ENCODE measurements at regions not wholly inside any gene's neighbourhood (a gene's known extent, or its start where the extent isn't known, plus 50 kb on each side); places are given as distances from the start of the nearest gene placed in this dataset.

DNA sequence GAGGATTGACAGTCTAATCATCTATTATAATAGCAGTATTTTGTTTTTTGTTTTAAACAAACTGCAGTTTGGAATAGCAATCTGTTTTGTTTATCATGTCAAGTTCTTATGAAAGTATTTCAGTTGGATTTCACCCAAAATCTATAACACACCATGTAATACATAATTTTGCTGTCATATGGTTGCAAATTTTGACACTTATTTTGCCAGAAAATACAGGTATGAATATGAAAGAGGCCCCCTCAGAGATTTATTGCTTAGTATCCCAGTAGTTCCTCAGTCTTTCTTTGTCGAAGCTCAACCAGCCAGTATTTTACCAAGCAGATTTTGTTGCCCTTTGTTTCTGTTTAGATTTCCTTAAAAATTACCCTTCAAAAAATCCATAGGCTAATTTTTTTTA is 317.5 kb upstream of the CXADR start:
- TF ChIP-seq, protein P1, sequence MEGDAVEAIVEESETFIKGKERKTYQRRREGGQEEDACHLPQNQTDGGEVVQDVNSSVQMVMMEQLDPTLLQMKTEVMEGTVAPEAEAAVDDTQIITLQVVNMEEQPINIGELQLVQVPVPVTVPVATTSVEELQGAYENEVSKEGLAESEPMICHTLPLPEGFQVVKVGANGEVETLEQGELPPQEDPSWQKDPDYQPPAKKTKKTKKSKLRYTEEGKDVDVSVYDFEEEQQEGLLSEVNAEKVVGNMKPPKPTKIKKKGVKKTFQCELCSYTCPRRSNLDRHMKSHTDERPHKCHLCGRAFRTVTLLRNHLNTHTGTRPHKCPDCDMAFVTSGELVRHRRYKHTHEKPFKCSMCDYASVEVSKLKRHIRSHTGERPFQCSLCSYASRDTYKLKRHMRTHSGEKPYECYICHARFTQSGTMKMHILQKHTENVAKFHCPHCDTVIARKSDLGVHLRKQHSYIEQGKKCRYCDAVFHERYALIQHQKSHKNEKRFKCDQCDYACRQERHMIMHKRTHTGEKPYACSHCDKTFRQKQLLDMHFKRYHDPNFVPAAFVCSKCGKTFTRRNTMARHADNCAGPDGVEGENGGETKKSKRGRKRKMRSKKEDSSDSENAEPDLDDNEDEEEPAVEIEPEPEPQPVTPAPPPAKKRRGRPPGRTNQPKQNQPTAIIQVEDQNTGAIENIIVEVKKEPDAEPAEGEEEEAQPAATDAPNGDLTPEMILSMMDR (IDR thresholded peaks at IDR 0.05) = no peak
- H3K27ac ChIP-seq = no peak overlapping the region
- no peaks in the 10 kb centered on the region for H3K4me1 ChIP-seq
- H3K36me3 ChIP-seq = no peaks in the 10 kb centered on the region
- H3K4me3 ChIP-seq = no peak overlapping the region
- H3K27me3 ChIP-seq = no peaks in the 10 kb centered on the region
- DNase-seq (ENCODE audit: low spot score) = no peak
- peaks cover 0 to 14% of the 10 kb centered on the region in 2 donors for H3K9me3 ChIP-seq

DNA sequence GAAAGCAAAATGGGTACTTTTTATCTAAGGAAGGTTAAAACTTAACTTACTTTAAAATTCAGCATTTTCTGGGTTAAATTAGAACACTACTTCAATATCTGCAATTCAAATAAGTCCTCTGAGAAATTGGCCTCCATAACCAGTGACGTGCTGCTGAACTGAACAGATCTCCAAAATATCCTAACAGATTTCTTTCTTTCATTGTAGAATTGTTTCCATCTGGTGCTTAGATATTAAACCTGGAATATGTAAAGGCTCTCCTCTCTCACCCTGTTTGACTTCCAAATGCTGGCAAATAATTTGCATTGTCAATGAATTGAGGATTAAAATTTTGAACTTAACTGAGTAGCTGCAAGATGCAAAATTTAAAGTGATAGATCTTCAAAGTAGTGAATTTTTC is 316.9 kb upstream of the CXADR start:
- H3K27me3 ChIP-seq = no peaks in the 10 kb centered on the region
- H3K4me3 ChIP-seq = no peak overlapping the region
- no peaks in the 10 kb centered on the region for H3K36me3 ChIP-seq
- no peak for DNase-seq (ENCODE audit: low spot score)
- TF ChIP-seq, protein P1 (IDR thresholded peaks at IDR 0.05) = no peak
- H3K27ac ChIP-seq = no peak overlapping the region
- H3K9me3 ChIP-seq = peaks cover 0 to 10% of the 10 kb centered on the region in 2 donors
- no peaks in the 10 kb centered on the region for H3K4me1 ChIP-seq

DNA sequence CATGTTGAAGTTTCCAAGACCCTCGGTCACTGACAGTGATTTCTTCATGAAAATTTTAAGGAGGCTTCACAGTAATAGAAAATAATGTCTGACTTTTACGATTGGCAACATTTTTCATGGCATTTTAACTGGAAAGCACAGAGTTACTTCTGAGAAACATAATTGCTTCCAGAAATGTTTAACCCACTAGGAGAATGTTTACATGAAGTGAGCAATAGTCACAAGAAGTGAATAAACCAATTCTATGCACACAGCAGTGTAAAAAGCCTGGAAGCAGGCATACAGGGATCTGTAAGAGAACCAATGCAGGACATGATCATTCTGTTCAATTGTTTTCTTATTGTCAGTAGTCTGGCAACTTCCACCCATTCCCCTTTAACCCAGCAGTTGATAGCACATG is 316.2 kb upstream of the CXADR start:
- Histone ChIP-seq H3K27me3 (no peaks in the 10 kb centered on the region), H3K4me3 (no peak overlapping the region), H3K36me3 (no peaks in the 10 kb centered on the region), H3K4me1 (no peaks in the 10 kb centered on the region), H3K27ac (no peak overlapping the region), H3K9me3 (peaks cover 0 to 4% of the 10 kb centered on the region in 2 donors)
- DNase-seq (ENCODE audit: low spot score) = no peak
- TF ChIP-seq, protein P1 (IDR thresholded peaks at IDR 0.05) = no peak

DNA sequence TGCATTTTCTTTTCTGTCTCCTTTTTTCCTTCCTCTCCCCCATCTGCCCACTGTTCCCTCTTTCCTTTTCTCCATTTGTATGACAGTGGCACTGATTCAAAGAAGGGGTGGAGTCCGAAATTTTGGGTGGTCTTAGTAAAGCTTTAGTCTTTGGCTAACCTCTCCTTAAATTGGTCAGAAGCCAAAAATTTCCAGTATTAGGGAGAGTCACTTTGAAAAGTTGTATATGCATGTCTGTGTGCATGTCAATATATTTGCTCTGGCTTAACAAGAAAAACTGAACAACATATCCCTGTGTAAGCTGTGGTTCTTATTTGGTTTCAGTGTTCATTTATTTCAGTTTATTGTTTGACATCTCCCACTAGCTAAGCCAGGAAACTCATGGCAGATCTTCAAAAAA is 314.8 kb upstream of the CXADR start:
- H3K27me3 ChIP-seq = no peaks in the 10 kb centered on the region
- no peak for DNase-seq (ENCODE audit: low spot score)
- no peaks in the 10 kb centered on the region for H3K36me3 ChIP-seq
- H3K27ac ChIP-seq = no peak overlapping the region
- no peaks in the 10 kb centered on the region for H3K9me3 ChIP-seq
- H3K4me3 ChIP-seq = no peak overlapping the region
- no peaks in the 10 kb centered on the region for H3K4me1 ChIP-seq
- TF ChIP-seq, protein P1 (IDR thresholded peaks at IDR 0.05) = no peak

DNA sequence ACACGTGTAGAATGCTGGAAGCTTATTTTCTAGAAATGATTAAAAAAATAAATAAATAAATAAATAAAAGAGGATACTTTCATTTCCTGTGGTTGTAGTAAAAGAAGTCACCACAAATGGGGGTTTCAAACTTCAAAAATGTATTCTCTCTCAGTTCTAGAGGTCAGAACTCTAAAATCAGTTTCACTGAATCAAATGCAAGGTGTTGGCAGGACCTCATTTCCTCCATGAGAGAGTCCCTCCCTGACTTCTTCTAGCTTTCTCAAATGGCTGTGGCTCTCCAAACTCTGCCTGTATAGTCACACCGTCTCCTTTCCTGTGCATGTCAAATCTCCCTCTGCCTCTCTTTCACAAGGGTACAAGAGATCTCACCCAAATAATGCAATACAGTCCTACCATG is 312.6 kb upstream of the CXADR start:
- DNase-seq (ENCODE audit: low spot score) = no peak
- Histone ChIP-seq H3K4me3 (no peak overlapping the region), H3K36me3 (no peaks in the 10 kb centered on the region), H3K27me3 (no peaks in the 10 kb centered on the region), H3K27ac (no peak overlapping the region), H3K4me1 (no peaks in the 10 kb centered on the region), H3K9me3 (no peaks in the 10 kb centered on the region)
- TF ChIP-seq, protein P1 (IDR thresholded peaks at IDR 0.05) = no peak

DNA sequence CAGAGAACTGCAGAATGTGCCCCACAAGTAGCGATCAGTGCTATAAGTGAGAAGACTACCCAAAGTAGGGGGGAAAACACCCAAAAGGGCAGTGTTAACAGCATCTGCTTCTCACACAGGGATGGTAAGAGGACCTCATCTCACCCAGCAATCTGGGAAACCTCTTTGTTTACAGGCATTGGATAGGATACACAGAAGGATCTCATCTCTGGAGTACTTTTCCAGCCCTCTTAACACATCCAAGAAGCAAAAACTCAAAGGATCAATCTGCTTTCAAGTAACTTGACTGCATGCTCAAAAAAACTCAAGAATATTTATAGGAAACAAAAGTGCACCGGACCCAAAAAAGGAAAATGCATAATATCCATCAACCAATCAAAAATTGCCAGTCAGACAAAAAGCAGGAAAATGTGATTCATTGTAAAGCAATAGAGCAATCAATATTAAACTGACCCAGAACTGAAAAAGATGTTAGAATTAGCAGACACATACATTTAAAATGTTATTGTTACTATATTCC is 311.0 kb upstream of the CXADR start:
- H3K9me3 ChIP-seq = no peaks in the 10 kb centered on the region

More for the DNA sequence above, 311.0 kb upstream of the CXADR start:
- TF ChIP-seq, protein P1 (IDR thresholded peaks at IDR 0.05) = no peak
- Histone ChIP-seq H3K27me3 (no peaks in the 10 kb centered on the region), H3K4me1 (no peaks in the 10 kb centered on the region), H3K27ac (no peak overlapping the region), H3K36me3 (no peaks in the 10 kb centered on the region), H3K4me3 (no peak overlapping the region)
- DNase-seq (ENCODE audit: low spot score) = no peak
